HG02759 (cell line): ENCODE measurements at regions not wholly inside any gene's neighbourhood (a gene's known extent, or its start where the extent isn't known, plus 50 kb on each side); places are given as distances from the start of the nearest gene placed in this dataset.
"Not testable (repeated sequence)": the region's sequence is repeated elsewhere in the genome, so short reads cannot be mapped to it uniquely, and the experiment has no call there.

Experiments
- ATAC-seq: cut with Tn5 transposase; IDR thresholded peaks from one replicate; pipeline ENCODE4 v1.9.1; 2021; ENCODE audit warnings: mild to moderate bottlenecking, moderate library complexity; ENCODE audit not compliant: unreplicated experiment

- ATAC-seq, result no peak
These were observed 159.5 kb downstream of the OR4M2 start for GRCh38 chr15:22239806-22240180.

- no peak for ATAC-seq
These were observed 160.1 kb downstream of the OR4M2 start for GRCh38 chr15:22240403-22240802.

- ATAC-seq, result no peak
These were observed 160.7 kb downstream of the OR4M2 start for GRCh38 chr15:22240986-22241385.

- no peak for ATAC-seq
These were observed 161.1 kb downstream of the OR4M2 start for GRCh38 chr15:22241451-22241850.

GRCh38 chr15:22242311-22242710, 162.0 kb downstream of the OR4M2 start:
- not testable (repeated sequence) for ATAC-seq

GRCh38 chr15:22243440-22244130, 163.3 kb downstream of the OR4M2 start:
- ATAC-seq, result no peak

- not testable (repeated sequence) for ATAC-seq
These were observed 169.2 kb downstream of the OR4M2 start for GRCh38 chr15:22249511-22249910.

GRCh38 chr15:22250501-22251290, 170.4 kb downstream of the OR4M2 start:
- ATAC-seq, result not testable (repeated sequence)

- ATAC-seq, result no peak
These were observed 171.1 kb downstream of the OR4M2 start for GRCh38 chr15:22251422-22251821.

GRCh38 chr15:22252047-22252446, 171.7 kb downstream of the OR4M2 start:
- not testable (repeated sequence) for ATAC-seq

- ATAC-seq, result not testable (repeated sequence)
These were observed 172.2 kb downstream of the OR4M2 start for GRCh38 chr15:22252521-22252920.

- ATAC-seq, result not testable (repeated sequence)
These were observed 172.8 kb downstream of the OR4M2 start for GRCh38 chr15:22253002-22253675.

GRCh38 chr15:22253676-22254408, 173.5 kb downstream of the OR4M2 start:
- ATAC-seq, result peak; percentile 79

GRCh38 chr15:22254409-22255045, 174.2 kb downstream of the OR4M2 start:
- ATAC-seq, result peak; percentile 30

- not testable (repeated sequence) for ATAC-seq
These were observed 175.3 kb downstream of the OR4M2 start for GRCh38 chr15:22255606-22256005.

- not testable (repeated sequence) for ATAC-seq
These were observed 176.2 kb downstream of the OR4M2 start for GRCh38 chr15:22256389-22257046.

- ATAC-seq, result no peak
These were observed 177.0 kb downstream of the OR4M2 start for GRCh38 chr15:22257047-22258008.

- no peak for ATAC-seq
These were observed 177.7 kb downstream of the OR4M2 start for GRCh38 chr15:22258009-22258397.
